Superior temporal gyrus (tissue), 1 donor: ENCODE measurements at regions not wholly inside any gene's neighbourhood (a gene's known extent, or its start where the extent isn't known, plus 50 kb on each side); places are given as distances from the start of the nearest gene placed in this dataset.
A peak's percentile ranks its signal among the peaks of the same experiment; 100 is the strongest.

Experiments used
- DNase-seq: peaks from one replicate; pipeline ENCODE4 v3.0.0-alpha.2; 2016; ENCODE audit errors: extremely low spot score

DNA sequence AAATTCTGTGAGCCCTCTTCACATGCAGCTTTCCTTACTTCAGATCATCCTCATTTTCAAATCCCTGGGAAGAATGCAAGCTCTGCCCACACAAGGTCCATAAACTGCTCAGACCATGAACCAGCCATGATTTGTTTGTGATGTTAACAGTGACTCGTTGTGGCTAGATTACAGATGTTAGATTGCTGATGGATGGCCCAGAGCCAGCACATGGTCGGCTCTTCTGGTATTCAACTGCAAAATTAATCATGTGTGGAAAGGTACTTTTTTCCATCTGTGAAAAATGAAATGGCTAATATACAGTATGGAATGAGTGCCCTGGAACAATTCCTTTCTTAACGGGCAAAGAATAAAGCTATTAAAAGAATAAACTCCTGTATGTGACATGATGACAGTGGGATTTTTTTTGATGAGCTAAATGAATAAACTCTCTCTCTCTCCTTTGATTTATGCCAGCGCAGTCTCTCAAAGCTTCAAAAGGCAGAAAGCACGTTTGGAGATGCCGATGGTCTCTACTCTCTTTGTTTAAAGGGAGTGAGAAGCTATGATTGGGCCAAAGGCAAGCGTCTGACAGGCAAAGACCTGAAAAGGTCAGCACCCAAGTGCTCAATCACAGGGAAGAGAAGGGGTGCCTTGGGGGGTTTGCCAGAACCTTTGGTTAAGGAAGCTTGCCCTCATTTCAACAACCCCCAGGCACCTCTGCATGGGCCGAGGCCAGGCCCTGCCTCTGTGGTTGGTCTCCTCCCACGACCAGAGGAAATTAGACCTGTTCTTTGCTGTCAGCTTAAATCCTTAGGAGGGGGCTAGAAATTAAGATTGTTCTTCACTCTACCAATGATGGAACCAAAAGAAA, 444.0 kb upstream of the NFE2L3 start:
- DNase-seq = no peak

DNA sequence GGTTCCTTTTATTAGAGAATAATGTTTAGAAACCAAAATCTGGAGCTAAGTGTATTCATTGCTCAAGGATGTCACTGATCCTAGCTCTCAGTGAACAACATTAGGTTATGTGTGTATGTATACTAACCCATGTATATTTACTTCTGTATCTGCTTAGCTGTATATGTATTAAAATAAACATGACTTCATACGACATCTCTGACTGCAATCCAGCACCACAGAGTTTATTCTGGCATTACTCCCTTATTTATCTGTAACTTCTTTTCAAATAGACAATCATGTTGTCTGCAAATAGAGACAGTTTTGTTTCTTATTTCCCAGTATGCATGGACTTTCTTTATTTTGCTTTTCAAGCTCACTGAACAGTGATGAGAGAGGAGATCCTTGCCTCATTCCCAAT, 441.0 kb upstream of the NFE2L3 start:
- no peak for DNase-seq

DNA sequence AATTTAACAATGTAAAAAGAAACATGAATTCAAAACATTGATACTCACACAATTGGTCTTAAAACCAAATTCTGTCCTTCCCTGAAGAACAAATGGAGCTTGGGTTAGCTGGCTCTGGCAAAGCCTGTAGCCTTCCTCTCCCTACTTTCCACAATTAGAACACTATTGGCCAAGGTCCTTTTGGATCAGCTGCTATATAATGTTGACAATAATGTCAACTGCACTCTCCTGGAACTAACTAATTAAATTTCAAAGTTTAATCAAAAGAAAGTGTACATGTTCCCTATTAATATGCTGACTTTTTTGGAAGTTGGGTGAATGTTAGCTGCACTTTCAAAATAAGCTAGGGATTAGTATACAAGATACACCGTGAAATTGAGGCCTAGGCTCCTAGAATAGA, 440.1 kb upstream of the NFE2L3 start:
- DNase-seq = no peak

DNA sequence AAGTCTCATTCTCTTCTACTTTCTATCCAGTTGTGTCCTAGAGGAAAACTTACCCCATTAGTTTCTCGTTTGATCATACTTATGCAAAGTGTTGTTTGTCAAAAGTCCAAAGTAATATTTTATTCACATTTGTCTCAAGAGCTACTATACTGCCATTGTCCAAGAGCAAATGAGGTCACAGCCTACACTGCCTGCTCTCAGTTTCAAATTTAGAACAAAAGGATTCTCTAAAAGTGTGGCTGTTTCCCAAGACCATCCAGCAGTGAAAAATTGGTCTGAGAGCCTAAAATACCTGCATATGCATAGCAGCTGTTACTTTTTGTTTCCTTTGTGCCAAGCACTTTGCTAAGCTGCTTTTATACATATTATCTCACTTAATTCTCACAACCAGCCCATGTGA, 439.5 kb upstream of the NFE2L3 start:
- DNase-seq = no peak

DNA sequence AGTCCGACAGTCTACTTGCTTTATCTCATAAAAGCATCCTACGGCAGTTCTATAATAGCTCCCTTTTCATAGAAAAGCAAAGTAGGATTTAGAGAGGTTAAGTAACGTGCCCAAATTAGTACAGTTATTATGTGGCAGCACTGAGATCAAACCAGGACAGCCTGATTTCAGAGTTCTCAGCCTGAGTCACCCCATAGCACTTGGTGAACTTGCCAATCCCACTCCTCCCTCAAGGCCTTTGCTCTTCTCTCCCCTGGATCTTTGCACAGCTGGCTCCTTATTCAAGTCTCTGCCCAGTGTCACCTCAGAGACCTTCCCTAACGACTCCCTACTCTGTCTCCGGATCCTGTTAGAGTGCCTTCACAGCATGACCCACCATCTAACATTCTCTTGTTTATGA, 438.0 kb upstream of the NFE2L3 start:
- no peak for DNase-seq

DNA sequence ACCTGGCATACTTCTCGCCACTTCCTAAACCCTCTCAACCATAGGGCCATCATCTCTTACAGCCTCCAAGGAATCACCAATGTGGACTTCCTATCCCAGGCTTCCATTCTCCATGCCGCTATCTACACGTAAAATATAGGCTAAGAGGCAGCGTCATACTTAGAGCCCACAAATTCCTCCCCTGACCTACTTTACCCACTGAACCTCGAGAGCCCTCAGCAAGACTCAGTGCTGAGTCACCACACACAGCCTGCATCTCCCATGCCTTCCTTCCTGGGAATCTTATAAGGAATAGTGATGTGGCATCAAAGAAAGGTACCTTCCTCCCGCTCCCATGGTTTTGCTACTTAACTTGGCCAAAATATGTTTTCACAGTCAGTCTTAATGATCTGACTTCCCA, 435.6 kb upstream of the NFE2L3 start:
- DNase-seq = no peak

DNA sequence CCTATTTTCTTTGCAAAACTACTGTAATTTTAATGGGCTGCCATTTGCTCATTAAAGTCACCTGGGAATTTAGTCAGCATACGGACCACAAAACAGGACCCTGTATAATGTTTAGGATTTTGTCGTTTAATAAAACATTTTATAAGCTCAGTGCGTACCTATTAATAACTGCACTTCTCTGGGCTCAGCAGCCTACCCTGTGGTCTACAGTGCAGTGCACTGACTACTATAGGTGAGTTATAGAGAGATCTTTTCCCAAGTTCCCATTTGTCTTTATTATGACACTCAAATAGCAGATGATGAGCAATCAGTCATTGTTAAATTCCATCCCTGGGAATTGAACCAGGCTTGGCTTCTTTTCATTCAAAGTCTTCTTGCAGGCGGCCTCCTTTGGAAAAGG, 433.4 kb upstream of the NFE2L3 start:
- DNase-seq = no peak

DNA sequence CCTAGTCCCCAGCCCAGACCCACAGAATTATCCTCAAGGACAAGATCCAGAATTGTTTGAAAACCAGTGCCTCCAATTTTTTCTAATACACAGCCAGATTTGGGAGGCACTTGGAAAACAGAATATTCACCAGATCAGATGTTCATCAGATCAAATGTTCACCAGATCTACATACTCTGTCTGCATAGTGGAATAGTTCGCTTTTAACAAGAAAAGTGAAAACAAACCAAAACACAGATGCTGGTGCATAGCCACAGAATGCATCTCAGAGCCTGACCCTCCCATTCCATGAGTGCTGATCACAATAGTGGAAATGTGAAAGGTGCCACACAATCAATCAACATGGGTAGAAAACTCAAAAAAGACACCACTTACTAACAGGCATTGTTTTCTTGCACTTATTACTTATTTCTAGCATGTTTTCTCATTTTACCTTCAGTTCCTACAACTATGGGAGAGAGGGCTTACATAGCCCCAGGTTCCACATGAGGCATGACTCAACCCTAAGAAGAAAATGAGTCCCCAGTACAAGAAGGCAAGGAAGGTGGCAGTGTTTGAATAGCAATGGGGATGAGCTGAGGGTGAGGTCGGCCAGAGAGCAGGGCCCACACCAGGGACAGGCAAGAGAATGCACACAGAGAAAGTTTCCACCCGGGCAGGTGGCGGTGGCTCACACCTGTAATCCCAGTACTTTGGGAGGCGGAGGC, 432.7 kb upstream of the NFE2L3 start:
- no peak for DNase-seq

DNA sequence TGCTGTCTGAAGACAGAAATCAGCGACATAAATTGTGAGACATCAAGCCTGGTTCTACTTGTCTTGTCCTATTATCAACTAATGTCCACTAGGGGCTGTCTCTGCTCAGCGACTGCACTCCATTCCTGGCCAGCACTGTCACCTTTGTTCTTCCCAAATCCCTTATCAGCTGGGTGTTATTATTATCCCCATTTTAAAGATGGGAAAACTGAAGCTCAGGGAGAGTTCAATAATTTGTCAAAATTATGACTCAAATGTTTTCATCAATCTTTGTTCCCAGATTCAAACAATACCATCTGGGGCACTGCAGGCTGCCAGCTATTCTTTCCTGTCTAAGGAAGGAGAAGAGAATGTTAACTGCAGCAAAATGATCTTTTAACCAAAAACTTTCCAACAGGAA, 431.6 kb upstream of the NFE2L3 start:
- DNase-seq = no peak

DNA sequence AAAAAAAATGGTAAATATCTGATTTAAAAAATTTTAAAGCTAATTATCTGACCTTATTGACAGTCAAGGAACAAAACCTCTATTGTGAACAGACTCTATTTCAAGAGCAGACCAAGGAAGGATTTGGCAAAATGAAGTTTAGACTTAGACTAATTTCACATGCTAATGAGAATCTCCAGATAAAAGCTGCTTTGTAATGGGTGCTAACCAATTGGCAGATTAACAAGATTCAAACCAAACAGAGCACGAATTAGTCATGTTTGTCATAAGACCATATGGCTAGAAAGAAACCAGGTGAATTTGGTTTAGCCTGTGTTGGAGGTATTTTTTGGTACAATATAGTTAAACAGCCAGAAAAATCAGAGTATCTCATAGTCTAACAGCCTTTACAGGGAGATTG, 429.1 kb upstream of the NFE2L3 start:
- DNase-seq = peak; percentile 80

DNA sequence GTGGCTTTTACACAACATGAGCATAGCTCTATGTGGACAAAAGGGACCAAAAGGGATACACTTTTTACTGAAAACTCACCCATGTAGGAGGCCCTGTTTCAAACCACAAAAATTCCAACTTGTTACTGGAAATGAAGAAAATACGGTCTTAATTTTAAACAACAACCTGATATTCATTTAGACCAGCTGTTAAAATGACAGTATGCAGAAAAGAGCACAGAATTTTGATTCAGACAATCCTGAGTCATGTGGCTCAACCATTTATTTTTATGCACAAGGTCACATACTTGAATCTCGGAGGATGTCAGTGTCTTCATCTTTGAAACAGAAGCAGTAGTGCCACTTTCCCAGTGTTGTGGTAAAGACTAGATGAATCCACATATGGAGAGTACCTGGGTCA, 426.5 kb upstream of the NFE2L3 start:
- DNase-seq = no peak

DNA sequence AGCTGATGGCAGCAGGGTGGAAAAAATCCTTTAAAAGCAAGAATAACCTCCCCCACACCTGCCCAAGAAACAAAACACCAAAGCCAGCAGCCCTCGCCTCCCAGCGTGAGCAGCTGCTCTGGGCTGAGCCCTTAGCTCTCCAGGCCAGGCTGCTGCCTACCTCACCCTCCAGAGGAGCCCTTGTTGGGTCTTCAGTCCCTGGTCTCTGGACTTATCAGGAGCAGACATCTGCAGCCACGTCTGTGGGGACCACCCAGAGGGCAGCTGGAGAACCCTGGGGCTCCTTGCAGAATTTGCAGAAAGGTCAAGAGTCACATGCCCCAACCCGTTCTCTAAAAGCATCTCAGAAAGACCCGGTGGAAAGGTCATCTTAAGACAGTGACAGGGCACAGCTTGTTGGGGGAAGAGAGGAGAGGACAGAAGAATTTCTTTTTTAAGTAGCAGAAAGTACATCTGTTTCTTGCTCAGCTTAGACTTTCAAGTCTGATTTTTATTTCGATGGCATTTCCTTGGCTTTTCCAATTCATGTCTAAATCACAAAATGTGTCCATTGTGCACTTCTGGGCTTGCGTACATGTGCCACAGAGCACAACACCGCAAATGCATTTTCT, 425.7 kb upstream of the NFE2L3 start:
- DNase-seq = no peak

DNA sequence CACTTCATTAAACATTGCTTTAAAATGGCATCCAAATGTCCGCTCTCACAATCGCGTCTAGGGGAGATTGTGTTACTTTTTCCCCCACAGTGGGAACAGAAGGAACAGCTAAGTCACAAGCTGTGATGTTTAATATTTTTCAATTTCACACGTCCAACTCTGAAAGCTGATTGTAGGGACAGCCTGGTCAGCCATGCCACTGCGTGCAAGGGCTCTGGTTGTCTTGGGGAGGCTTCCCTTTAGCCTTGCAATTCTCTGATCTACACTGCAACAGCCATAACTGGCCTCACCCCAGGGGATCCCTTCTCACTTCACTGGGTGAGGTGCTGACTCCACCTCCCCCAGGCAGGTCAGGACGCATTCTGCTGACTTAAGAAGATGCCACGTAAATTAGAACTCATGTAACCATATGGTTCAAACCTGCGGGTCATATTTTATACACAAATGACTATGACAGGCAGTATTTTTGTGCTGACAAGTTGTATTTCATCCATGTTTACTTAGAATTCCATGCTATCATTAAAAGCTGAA, 425.2 kb upstream of the NFE2L3 start:
- DNase-seq = no peak

DNA sequence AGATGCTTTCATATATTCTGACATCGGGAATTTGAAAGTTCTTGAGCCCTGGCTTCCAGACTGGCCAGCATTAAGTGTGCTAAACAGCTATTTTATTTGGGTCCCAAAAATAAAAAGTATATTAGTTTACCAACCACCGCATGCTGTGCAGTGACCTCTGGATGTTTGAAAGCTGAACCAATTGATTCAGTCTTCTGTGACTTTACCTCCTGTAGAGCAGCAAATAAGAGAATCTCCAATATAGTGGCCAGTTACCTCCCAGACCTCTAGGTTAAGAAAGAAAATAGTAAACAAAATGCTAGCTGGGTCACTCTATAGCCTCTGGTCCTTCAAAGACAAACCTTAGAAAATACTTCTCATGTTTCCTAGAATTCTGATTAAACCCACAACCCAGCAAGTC, 424.6 kb upstream of the NFE2L3 start:
- DNase-seq = no peak

DNA sequence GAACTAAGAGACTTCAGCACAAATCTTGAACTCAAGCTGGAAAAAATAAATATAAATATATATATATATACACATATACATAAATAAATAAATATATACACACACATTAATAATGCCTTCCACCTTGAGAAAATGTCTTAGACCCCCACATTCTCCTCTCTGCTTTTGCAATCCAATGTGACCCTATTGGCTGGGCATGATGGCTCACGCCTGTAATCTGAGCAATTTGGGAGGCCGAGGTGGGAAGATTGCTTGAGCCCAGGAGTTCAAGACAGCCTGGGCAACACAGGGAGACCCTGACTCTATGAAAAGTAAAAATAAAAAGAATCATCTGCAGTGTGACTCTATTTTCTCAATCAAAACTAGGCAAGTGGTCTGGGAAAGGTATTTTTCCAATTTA, 424.1 kb upstream of the NFE2L3 start:
- no peak for DNase-seq

DNA sequence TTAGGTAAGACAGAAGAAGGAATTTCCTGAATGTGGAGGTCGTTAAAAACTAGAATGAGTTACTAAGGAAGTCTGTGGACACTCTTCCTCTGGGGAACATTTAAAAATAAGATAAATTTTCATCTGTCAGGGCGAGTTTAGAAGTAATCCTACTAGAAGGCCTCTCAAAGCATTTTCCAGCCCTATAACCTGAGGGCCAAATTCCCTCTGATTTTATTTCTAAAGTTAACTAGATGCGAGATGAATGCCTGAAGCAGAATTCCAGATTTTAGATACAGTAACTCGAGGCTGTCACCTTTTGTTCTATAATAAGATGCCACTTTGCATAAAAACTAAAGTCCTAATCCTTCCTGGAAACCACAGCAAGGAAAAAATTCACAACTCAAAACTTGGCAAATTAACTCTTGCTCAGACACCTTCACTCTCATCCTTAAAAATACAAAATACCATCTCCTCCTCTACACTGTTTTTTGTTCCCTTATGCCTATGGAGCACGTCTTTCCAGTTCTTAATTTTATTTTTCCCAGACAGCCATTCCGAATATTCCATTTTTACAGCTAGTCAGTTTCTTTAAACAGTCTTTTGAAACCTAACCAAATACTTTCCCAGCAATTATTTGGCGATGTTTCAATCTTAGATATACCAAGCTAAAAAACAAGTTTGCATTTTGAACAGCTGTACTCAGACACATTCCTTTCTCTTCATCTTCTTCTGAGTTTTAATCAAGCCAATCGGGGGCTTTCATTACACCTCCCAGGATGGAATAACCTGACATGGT, 420.7 kb upstream of the NFE2L3 start:
- no peak for DNase-seq

DNA sequence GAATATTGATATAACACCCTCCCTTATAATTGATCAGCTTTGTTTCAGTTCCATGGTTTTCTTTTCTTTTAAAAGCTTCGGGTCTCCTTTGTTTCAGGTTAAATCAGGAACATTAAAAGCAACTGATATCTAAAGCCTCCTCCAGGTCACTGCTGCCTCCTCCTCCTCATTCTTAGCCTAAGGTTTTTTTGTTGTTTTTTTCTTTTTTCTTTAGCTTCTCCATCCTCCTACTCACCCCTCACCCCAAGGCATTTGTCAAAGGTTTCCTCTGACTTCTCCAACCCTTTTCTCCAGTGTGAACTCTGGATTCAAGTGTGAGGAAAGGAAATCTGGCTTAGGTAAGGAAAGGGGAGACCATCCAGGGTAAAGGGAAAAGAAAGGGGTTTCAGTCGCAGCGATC, 420.2 kb upstream of the NFE2L3 start:
- DNase-seq = no peak

DNA sequence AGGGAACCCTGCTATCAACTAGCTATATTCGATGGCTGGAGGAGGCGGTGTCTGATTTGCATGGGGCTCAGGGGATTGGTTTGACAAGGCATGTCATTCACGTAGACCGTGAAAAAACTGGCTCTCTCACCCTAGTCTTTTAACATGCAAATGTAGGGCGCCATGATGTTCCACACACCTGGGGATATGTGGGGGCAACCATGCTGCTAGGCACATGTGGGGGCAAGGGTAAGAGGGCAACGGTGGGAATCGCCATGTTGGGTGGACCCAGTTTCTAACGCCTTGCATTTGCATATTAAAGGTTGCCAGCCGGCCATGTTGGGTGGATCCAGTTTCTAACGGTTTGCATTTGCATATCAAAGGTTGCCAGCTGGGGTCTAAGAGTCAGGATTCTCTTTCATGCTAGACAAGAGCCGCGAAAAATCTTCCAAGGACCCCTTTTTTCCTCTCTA, 419.2 kb upstream of the NFE2L3 start:
- no peak for DNase-seq

DNA sequence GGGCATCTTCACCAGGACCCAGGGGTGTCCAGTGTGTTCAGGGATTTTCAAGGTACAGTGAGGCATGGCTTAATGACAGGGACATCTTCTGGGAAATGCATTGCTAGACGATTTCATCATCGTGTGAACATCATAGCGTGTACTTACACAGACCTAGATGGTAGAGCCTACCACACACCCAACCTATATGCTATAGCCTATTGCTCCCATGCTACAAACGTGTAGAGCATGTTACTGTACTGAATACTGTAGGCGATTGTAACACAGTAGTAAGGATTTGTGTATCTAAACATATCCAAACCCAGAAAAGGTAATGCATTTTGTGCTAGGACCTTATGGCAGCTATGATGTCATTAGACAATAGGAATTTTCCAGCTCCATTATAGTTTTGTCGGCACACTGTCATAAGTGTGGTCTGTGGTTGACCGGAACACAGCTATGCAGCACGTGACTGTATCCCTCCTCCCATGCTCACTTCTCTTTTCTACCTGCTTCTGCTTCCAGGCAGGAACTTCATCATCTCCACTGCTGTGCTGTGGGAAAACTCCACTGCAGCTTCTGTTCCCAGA, 416.2 kb upstream of the NFE2L3 start:
- DNase-seq = no peak

DNA sequence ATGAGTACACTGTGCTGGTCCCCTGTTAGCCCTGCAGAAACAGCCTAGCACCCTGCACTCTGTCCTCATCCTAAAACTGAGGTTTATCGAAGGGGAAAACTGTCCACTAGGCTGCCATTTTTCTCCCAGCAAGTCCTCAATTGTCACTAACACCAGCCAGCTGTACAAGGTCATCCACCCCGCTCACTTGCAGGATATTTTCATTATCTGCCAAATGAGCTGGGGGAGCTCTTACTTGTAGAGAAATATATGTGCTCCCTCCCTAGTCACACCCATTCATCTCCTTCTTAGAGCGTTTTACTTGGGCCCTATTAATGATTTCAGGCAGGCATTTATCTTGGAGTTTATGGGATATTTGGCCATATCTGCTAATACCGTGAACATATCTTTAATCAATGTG, 413.5 kb upstream of the NFE2L3 start:
- no peak for DNase-seq

DNA sequence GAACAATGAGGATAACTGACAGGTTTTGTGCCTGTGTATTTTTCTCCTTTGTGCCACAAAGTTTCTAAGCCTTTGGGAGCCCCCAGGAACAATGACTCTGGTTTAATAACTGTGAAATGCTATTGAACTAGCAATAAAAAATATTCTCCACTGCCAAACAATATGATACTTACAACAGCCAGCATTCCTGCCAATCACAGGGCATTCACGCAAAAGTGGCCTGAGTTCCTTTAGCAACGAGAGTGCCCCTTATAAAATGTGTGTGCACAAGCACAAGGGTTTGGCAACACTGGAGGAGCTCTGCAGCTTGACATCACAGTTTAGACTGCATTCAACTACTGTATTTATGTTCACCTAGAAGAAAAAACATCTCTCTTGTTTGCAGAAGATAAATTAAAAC, 412.9 kb upstream of the NFE2L3 start:
- no peak for DNase-seq

DNA sequence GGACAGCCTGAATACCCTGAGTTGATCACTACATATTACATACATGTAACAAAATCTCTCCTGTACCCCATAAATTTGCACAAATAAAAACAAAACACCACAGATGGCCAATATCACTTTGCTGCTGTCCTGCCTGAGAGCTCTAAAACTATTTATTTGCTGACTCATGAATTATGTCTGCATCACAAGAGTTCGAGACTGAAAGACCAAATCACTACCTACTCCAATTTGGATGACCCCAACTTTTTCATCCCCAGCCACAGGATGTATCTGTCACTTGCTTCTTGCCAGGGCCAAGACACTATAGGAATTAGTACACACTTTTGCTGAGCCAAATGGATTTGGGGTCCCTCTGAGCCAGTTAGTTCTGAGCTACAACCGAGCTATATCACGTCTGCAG, 409.7 kb upstream of the NFE2L3 start:
- no peak for DNase-seq
